ENCODE measurements at regions not wholly inside any gene's neighbourhood (a gene's known extent, or its start where the extent isn't known, plus 50 kb on each side); places are given as distances from the start of the nearest gene placed in this dataset.

DNA sequence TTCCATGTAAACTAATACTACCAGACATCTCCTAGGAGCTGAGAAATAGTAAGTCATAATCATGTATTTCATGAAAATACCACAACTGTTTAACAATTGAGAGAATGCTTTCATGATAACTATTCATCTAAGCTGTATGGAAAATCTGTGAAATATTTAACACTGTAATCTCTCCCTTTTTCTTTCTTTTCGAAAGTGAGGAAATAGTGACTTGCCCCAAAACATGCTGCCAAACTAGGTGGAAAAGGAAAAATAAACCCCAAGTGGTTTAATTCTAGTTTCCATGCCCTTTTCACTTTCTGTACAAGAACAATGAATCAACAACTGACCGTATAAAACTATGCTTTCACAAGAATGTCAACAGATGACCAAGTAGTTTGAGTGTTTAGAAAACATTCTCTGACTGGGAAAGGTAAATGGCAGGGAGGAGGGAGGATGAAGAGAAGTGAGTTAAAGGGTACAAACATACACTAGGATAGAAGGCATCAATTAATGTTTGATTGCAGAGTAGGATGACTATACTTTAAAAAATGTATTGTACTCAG lies 147.5 kb upstream of the AVPR1A start:
- no peaks in the 10 kb centered on the region; the same call in 1 of the 2 replicates for H3K27me3 ChIP-seq (ENCODE audit: control insufficient read depth, insufficient read depth, low read length)
- BruUV-seq (replicated peaks): no TSS peak
- H3K27ac ChIP-seq (ENCODE audit: low read length): no peak overlapping the region
- in situ Hi-C loops (cut with HindIII; ENCODE audit: low pct_unique_long_range_greater_than_20kb, low sequenced_read_pairs): no loop called here
- ChIA-PET POLR2A (no interaction called here), CTCF (no interaction called here)
- no peaks in the 10 kb centered on the region for H3K4me1 ChIP-seq (ENCODE audit: control insufficient read depth, insufficient read depth, low read length)
- ATAC-seq (no peak), DNase-seq (ENCODE audit: low read depth, low spot score) (no peak)
- intact Hi-C loops (cut with micrococcal nuclease; ENCODE audit: unreplicated experiment): no loop called here
- H3K9me3 ChIP-seq (ENCODE audit: control insufficient read depth, insufficient read depth, low read depth, low read length): no peaks in the 10 kb centered on the region
- no peaks in the 10 kb centered on the region for H3K36me3 ChIP-seq (ENCODE audit: control insufficient read depth, insufficient read depth, low read length)
- TF ChIP-seq TCF7L2 (IDR thresholded peaks at IDR 0.05; ENCODE audit: low read depth, low read length): no peak
- H3K4me3 ChIP-seq (ENCODE audit: low read depth in 2 of 2, low read length in 2 of 2): no peak overlapping the region

DNA sequence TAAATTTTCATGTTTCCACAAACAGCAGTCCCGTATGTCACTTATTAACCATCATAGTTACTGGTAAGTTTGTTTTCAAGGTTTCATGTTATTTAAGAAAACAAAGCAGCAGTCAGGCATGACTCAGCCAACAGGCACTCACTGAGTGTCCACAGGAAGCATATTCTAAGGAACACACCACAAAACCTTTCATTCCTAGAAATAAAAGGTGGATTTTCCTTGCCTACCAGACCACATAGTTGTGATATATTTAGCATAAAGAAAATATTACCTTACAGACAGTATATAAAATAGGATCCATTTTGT lies 143.3 kb upstream of the AVPR1A start:
- ChIA-PET CTCF (no interaction called here), POLR2A (no interaction called here)
- H3K27ac ChIP-seq (ENCODE audit: low read length): no peak overlapping the region
- TF ChIP-seq, protein P1, sequence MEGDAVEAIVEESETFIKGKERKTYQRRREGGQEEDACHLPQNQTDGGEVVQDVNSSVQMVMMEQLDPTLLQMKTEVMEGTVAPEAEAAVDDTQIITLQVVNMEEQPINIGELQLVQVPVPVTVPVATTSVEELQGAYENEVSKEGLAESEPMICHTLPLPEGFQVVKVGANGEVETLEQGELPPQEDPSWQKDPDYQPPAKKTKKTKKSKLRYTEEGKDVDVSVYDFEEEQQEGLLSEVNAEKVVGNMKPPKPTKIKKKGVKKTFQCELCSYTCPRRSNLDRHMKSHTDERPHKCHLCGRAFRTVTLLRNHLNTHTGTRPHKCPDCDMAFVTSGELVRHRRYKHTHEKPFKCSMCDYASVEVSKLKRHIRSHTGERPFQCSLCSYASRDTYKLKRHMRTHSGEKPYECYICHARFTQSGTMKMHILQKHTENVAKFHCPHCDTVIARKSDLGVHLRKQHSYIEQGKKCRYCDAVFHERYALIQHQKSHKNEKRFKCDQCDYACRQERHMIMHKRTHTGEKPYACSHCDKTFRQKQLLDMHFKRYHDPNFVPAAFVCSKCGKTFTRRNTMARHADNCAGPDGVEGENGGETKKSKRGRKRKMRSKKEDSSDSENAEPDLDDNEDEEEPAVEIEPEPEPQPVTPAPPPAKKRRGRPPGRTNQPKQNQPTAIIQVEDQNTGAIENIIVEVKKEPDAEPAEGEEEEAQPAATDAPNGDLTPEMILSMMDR (IDR thresholded peaks at IDR 0.05): no peak
- TF ChIP-seq TCF7L2 (IDR thresholded peaks at IDR 0.05; ENCODE audit: low read depth, low read length) (no peak), POLR2AphosphoS5 (IDR thresholded peaks at IDR 0.05; ENCODE audit: low read depth, low read length) (no peak), SIN3A (IDR thresholded peaks at IDR 0.05; ENCODE audit: borderline replicate concordance, insufficient read depth, low read depth, low read length) (no peak)
- TF ChIP-seq, protein P2, sequence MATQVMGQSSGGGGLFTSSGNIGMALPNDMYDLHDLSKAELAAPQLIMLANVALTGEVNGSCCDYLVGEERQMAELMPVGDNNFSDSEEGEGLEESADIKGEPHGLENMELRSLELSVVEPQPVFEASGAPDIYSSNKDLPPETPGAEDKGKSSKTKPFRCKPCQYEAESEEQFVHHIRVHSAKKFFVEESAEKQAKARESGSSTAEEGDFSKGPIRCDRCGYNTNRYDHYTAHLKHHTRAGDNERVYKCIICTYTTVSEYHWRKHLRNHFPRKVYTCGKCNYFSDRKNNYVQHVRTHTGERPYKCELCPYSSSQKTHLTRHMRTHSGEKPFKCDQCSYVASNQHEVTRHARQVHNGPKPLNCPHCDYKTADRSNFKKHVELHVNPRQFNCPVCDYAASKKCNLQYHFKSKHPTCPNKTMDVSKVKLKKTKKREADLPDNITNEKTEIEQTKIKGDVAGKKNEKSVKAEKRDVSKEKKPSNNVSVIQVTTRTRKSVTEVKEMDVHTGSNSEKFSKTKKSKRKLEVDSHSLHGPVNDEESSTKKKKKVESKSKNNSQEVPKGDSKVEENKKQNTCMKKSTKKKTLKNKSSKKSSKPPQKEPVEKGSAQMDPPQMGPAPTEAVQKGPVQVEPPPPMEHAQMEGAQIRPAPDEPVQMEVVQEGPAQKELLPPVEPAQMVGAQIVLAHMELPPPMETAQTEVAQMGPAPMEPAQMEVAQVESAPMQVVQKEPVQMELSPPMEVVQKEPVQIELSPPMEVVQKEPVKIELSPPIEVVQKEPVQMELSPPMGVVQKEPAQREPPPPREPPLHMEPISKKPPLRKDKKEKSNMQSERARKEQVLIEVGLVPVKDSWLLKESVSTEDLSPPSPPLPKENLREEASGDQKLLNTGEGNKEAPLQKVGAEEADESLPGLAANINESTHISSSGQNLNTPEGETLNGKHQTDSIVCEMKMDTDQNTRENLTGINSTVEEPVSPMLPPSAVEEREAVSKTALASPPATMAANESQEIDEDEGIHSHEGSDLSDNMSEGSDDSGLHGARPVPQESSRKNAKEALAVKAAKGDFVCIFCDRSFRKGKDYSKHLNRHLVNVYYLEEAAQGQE (IDR thresholded peaks at IDR 0.05; ENCODE audit: insufficient read depth in 1 of 2, low read depth in 2 of 2, low read length in 1 of 2): no peak
- no peak for DNase-seq (ENCODE audit: low read depth, low spot score)
- intact Hi-C loops (cut with micrococcal nuclease; ENCODE audit: unreplicated experiment) (no loop called here), in situ Hi-C loops (cut with HindIII; ENCODE audit: low pct_unique_long_range_greater_than_20kb, low sequenced_read_pairs) (no loop called here)
- no peaks in the 10 kb centered on the region for H3K9me3 ChIP-seq (ENCODE audit: control insufficient read depth, insufficient read depth, low read depth, low read length)
- no peaks in the 10 kb centered on the region; the same call in 1 of the 2 replicates for H3K27me3 ChIP-seq (ENCODE audit: control insufficient read depth, insufficient read depth, low read length)
- H3K36me3 ChIP-seq (ENCODE audit: control insufficient read depth, insufficient read depth, low read length): no peaks in the 10 kb centered on the region
- H3K4me3 ChIP-seq (ENCODE audit: low read depth in 2 of 2, low read length in 2 of 2): no peak overlapping the region
- BruUV-seq (replicated peaks): no TSS peak
- ATAC-seq: no peak; the same call in 1 of the 2 replicates
- no peaks in the 10 kb centered on the region for H3K4me1 ChIP-seq (ENCODE audit: control insufficient read depth, insufficient read depth, low read length)

DNA sequence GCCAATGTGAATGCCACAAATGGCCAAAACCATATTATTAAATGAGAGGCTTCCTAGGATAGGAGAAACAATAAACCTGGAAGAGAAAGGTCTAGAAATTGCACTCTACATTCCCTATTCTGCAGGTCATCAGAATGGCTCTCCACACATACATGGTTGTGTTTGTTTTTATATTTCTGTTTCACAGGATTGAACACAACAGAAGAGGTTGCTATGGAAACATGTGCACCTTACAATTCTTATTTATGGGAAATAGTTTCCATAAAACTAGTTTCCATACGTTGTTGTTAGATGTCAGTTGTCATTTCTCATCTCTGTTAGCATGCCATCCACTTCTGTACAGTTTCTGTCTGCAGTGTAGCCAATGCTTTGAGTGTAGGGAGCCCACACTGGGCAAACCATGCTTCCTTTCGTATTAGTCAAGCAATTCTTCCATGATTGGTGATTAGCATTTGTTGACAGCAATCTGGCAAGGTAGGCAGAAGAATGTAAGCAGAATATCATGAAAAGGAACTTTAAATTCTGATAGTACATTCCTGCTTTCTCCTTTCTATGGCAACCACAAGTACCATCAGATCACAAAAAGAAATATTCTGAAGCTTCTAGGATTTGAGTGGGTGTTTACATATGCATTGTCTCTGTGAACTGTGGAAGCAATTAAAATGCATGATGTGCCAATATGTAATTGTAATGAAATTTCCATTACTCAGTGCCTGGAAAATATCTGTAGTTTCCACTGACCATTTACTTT lies 141.6 kb upstream of the AVPR1A start:
- ChIA-PET CTCF (no interaction called here), POLR2A (no interaction called here)
- ATAC-seq (no peak), DNase-seq (ENCODE audit: low read depth, low spot score) (no peak)
- Histone ChIP-seq H3K4me3 (ENCODE audit: low read depth in 2 of 2, low read length in 2 of 2) (no peak overlapping the region), H3K36me3 (ENCODE audit: control insufficient read depth, insufficient read depth, low read length) (no peaks in the 10 kb centered on the region), H3K9me3 (ENCODE audit: control insufficient read depth, insufficient read depth, low read depth, low read length) (no peaks in the 10 kb centered on the region), H3K27ac (ENCODE audit: low read length) (no peak overlapping the region), H3K4me1 (ENCODE audit: control insufficient read depth, insufficient read depth, low read length) (no peaks in the 10 kb centered on the region), H3K27me3 (ENCODE audit: control insufficient read depth, insufficient read depth, low read length) (no peaks in the 10 kb centered on the region; the same call in 1 of the 2 replicates)
- TF ChIP-seq POLR2AphosphoS5 (IDR thresholded peaks at IDR 0.05; ENCODE audit: low read depth, low read length): no peak
- no peak for TF ChIP-seq SIN3A (IDR thresholded peaks at IDR 0.05; ENCODE audit: borderline replicate concordance, insufficient read depth, low read depth, low read length)
- TF ChIP-seq, protein P2 (IDR thresholded peaks at IDR 0.05; ENCODE audit: insufficient read depth in 1 of 2, low read depth in 2 of 2, low read length in 1 of 2): no peak
- no peak for TF ChIP-seq TCF7L2 (IDR thresholded peaks at IDR 0.05; ENCODE audit: low read depth, low read length)
- TF ChIP-seq, protein P1 (IDR thresholded peaks at IDR 0.05): no peak
- in situ Hi-C loops (cut with HindIII; ENCODE audit: low pct_unique_long_range_greater_than_20kb, low sequenced_read_pairs) (no loop called here), intact Hi-C loops (cut with micrococcal nuclease; ENCODE audit: unreplicated experiment) (no loop called here)
- BruUV-seq (replicated peaks): no TSS peak
